T-cell (primary cell): ENCODE measurements at regions not wholly inside any gene's neighbourhood (a gene's known extent, or its start where the extent isn't known, plus 50 kb on each side); places are given as distances from the start of the nearest gene placed in this dataset.
A peak's percentile ranks its signal among the peaks of the same experiment; 100 is the strongest.

Experiments used
- ATAC-seq, 4 experiments: fragments of 200-7000 bp in 3 of 4; fragments of 150-1000 bp in 1 of 4; cut with Tn5 transposase; replicated peaks in 1 of 4; 1 replicate in 3 of 4; 2 replicates in 1 of 4; pipeline ENCODE4 v1.10.0; 2021; ENCODE audit warnings: moderate library complexity in 3 of 4, mild to moderate bottlenecking in 2 of 4, moderate number of reproducible peaks in 1 of 4
- CTCF ChIA-PET, 2 donors: fragments of 300-600 bp; sonication (Branson Sonifier 250); formaldehyde crosslinking; loops; one replicate each; lab custom pipeline; 2022; ENCODE audit warnings: antibody characterized with exemption in 2 of 2; lab: Charles Lee
- POLR2A ChIA-PET, 2 donors: fragments of 300-600 bp; sonication (Branson Sonifier 250); formaldehyde crosslinking; loops; one replicate each; lab custom pipeline; 2022; ENCODE audit warnings: antibody characterized with exemption in 2 of 2; lab: Charles Lee
- DNase-seq, 35 experiments: peaks; one replicate each; pipeline versions ENCODE4 v3.0.0 to v3.0.0-alpha.2; 2013 to 2023
- H3K27ac ChIP-seq: one replicate; pipeline ENCODE4 v1.5.1; 2013; ENCODE audit warnings: low read length
- H3K27me3 ChIP-seq, 2 experiments: replicated peaks in 1 of 2; 1 replicate in 1 of 2; 2 replicates in 1 of 2; pipeline versions ENCODE4 v1.6.1 to v1.7.0; 2013; ENCODE audit warnings: low read length in 1 of 2, mixed read lengths in 1 of 2; ENCODE audit not compliant: control insufficient read depth in 2 of 2, insufficient read depth in 2 of 2; ENCODE audit errors: extremely low read depth in 1 of 2
- H3K36me3 ChIP-seq, 2 donors: 1 replicate in 1 of 2; 2 replicates in 1 of 2; pipeline versions ENCODE4 v1.6.1 to v1.7.0; 2013; ENCODE audit warnings: low read length in 1 of 2; ENCODE audit not compliant: control insufficient read depth in 2 of 2, insufficient read depth in 1 of 2; ENCODE audit errors: extremely low read depth in 1 of 2
- H3K4me1 ChIP-seq, 2 experiments: 1 replicate in 1 of 2; 2 replicates in 1 of 2; pipeline versions ENCODE4 v1.6.1 to v1.7.0; 2013; ENCODE audit warnings: low read length in 2 of 2, mixed read lengths in 1 of 2; ENCODE audit not compliant: insufficient read depth in 2 of 2, control insufficient read depth in 1 of 2; ENCODE audit errors: extremely low read depth in 1 of 2
- H3K4me3 ChIP-seq, 2 donors: 1 replicate in 1 of 2; 2 replicates in 1 of 2; pipeline versions ENCODE4 v1.5.1 to v1.7.0; 2013; ENCODE audit warnings: mild to moderate bottlenecking in 2 of 2, low read length in 1 of 2, moderate library complexity in 1 of 2; ENCODE audit not compliant: control insufficient read depth in 1 of 2; ENCODE audit errors: extremely low read depth in 1 of 2
- H3K9me3 ChIP-seq: 2 replicates; pipeline ENCODE4 v1.7.0; 2013
- H3K27ac Mint-ChIP-seq, 2 donors: one replicate each; pipeline ENCODE4 v1.8.0; 2020 to 2021; ENCODE audit warnings: mild to moderate bottlenecking in 2 of 2, mixed read lengths in 2 of 2
- H3K27me3 Mint-ChIP-seq, 2 donors: one replicate each; pipeline ENCODE4 v1.8.0; 2021 to 2022; ENCODE audit warnings: mixed read lengths in 2 of 2
- H3K36me3 Mint-ChIP-seq: one replicate; pipeline ENCODE4 v1.8.0; 2021; ENCODE audit warnings: mixed read lengths
- H3K4me1 Mint-ChIP-seq, 3 donors: one replicate each; pipeline ENCODE4 v1.8.0; 2020 to 2022; ENCODE audit warnings: mixed read lengths in 3 of 3, mild to moderate bottlenecking in 1 of 3
- H3K4me3 Mint-ChIP-seq, 3 donors: one replicate each; pipeline ENCODE4 v1.8.0; 2020 to 2022; ENCODE audit warnings: mild to moderate bottlenecking in 3 of 3, mixed read lengths in 3 of 3, moderate library complexity in 3 of 3
- H3K9me3 Mint-ChIP-seq, 3 donors: one replicate each; pipeline ENCODE4 v1.8.0; 2020 to 2022; ENCODE audit warnings: mixed read lengths in 3 of 3
- WGBS: methylation state at CpG from one replicate; pipeline ENCODE4 v1.1.5; 2013; ENCODE audit warnings: missing lambda C conversion rate; ENCODE audit not compliant: insufficient coverage; 5-methylcytosine and 5-hydroxymethylcytosine counted together

- Histone ChIP-seq H3K36me3 (no peaks in the 10 kb centered on the region), H3K4me1 (no peaks in the 10 kb centered on the region), H3K9me3 (no peaks in the 10 kb centered on the region), H3K27me3 (peaks cover 0 to 9% of the 10 kb centered on the region in 2 experiments), H3K27ac (no peak overlapping the region), H3K4me3 (no peak overlapping the region)
- 60% methylated on average over 1 of the region's 2 CpGs for WGBS
- CTCF ChIA-PET: no interaction called here
- H3K4me3 Mint-ChIP-seq: no peak overlapping the region
- peaks cover 18 to 23% of the 10 kb centered on the region in 2 donors for H3K27me3 Mint-ChIP-seq
- no peaks in the 10 kb centered on the region for H3K4me1 Mint-ChIP-seq
- no peaks in the 10 kb centered on the region for H3K36me3 Mint-ChIP-seq
- POLR2A ChIA-PET: no interaction called here
- H3K27ac Mint-ChIP-seq: no peak overlapping the region
- ATAC-seq (no peak), DNase-seq (no peak)
- H3K9me3 Mint-ChIP-seq: no peaks in the 10 kb centered on the region
Measured at GRCh38 chr18:25962919-25963318, 127.5 kb downstream of the SS18 start.

- H3K4me1 Mint-ChIP-seq: no peaks in the 10 kb centered on the region
- Histone ChIP-seq H3K27me3 (peaks cover 0 to 9% of the 10 kb centered on the region in 2 experiments), H3K4me1 (no peaks in the 10 kb centered on the region), H3K9me3 (no peaks in the 10 kb centered on the region), H3K4me3 (no peak overlapping the region), H3K36me3 (no peaks in the 10 kb centered on the region), H3K27ac (no peak overlapping the region)
- ChIA-PET POLR2A (no interaction called here), CTCF (no interaction called here)
- H3K36me3 Mint-ChIP-seq: no peaks in the 10 kb centered on the region
- H3K9me3 Mint-ChIP-seq: no peaks in the 10 kb centered on the region
- DNase-seq (no peak), ATAC-seq (no peak)
- H3K27ac Mint-ChIP-seq: no peak overlapping the region
- WGBS: 84% methylated on average over 4 of the region's 4 CpGs
- H3K4me3 Mint-ChIP-seq: no peak overlapping the region
- H3K27me3 Mint-ChIP-seq: peaks cover 17 to 18% of the 10 kb centered on the region in 2 donors
Measured at GRCh38 chr18:25962176-25962575, 128.2 kb downstream of the SS18 start.

GRCh38 chr18:25957017-25957416 lies 133.4 kb downstream of the SS18 start:
- H3K27me3 ChIP-seq: peaks cover 0 to 3% of the 10 kb centered on the region in 2 experiments
- H3K36me3 ChIP-seq: no peaks in the 10 kb centered on the region
- CTCF ChIA-PET: no interaction called here
- Mint-ChIP-seq H3K27ac (no peak overlapping the region), H3K4me1 (peaks cover 15% of the 10 kb centered on the region in 3 donors), H3K36me3 (no peaks in the 10 kb centered on the region), H3K27me3 (peaks cover 0 to 7% of the 10 kb centered on the region in 2 donors), H3K4me3 (no peak overlapping the region), H3K9me3 (no peaks in the 10 kb centered on the region)
- ATAC-seq (no peak), DNase-seq (no peak)
- POLR2A ChIA-PET: no interaction called here
- 88% methylated on average over 2 of the region's 4 CpGs for WGBS
- no peaks in the 10 kb centered on the region for H3K9me3 ChIP-seq
- H3K4me3 ChIP-seq: no peak overlapping the region
- peaks cover 0 to 5% of the 10 kb centered on the region in 2 experiments for H3K4me1 ChIP-seq
- no peak overlapping the region for H3K27ac ChIP-seq

- H3K4me3 Mint-ChIP-seq: peak overlapping the region in 2 of 3 donors; percentile 30 to 69
- Histone ChIP-seq H3K27ac (no peak overlapping the region), H3K4me1 (peaks cover 0 to 5% of the 10 kb centered on the region in 2 experiments), H3K9me3 (no peaks in the 10 kb centered on the region), H3K4me3 (no peak overlapping the region), H3K27me3 (no peaks in the 10 kb centered on the region), H3K36me3 (no peaks in the 10 kb centered on the region)
- ChIA-PET POLR2A (interaction anchor here (0.6 to 0.7 kb wide), 2 partner anchors 35 to 403 kb away, joined by 6 to 7 read pairs; no protein-coding TSS in a partner anchor), CTCF (no interaction called here)
- DNase-seq (no peak), ATAC-seq (no peak)
- no peaks in the 10 kb centered on the region for H3K36me3 Mint-ChIP-seq
- H3K27ac Mint-ChIP-seq: peak overlapping the region in 1 of 2 donors; percentile 73
- H3K27me3 Mint-ChIP-seq: peaks cover 0 to 5% of the 10 kb centered on the region in 2 donors
- peaks cover 0 to 6% (median 0%) of the 10 kb centered on the region in 3 donors for H3K9me3 Mint-ChIP-seq
- 100% methylated on average over 2 of the region's 4 CpGs for WGBS
- H3K4me1 Mint-ChIP-seq: peaks cover 15% of the 10 kb centered on the region in 3 donors
Measured at GRCh38 chr18:25953111-25953510, 137.3 kb downstream of the SS18 start.

GRCh38 chr18:25950321-25950720 lies 140.1 kb downstream of the SS18 start:
- H3K4me3 Mint-ChIP-seq: no peak overlapping the region
- no peaks in the 10 kb centered on the region for H3K36me3 Mint-ChIP-seq
- Histone ChIP-seq H3K9me3 (no peaks in the 10 kb centered on the region), H3K36me3 (no peaks in the 10 kb centered on the region), H3K4me3 (no peak overlapping the region), H3K4me1 (peaks cover 0 to 5% of the 10 kb centered on the region in 2 experiments), H3K27me3 (no peaks in the 10 kb centered on the region), H3K27ac (no peak overlapping the region)
- peaks cover 0 to 6% (median 0%) of the 10 kb centered on the region in 3 donors for H3K9me3 Mint-ChIP-seq
- peaks cover 15% of the 10 kb centered on the region in 3 donors for H3K4me1 Mint-ChIP-seq
- ChIA-PET CTCF (no interaction called here), POLR2A (no interaction called here)
- peaks cover 1 to 8% of the 10 kb centered on the region in 2 donors for H3K27me3 Mint-ChIP-seq
- no peak for DNase-seq
- no CpG with 5 or more reads among the region's 2 CpGs for WGBS
- peak overlapping the region in 1 of 2 donors; percentile 2 for H3K27ac Mint-ChIP-seq
- no peak for ATAC-seq

- H3K36me3 ChIP-seq: no peaks in the 10 kb centered on the region
- ATAC-seq: no peak
- no peaks in the 10 kb centered on the region for H3K36me3 Mint-ChIP-seq
- ChIA-PET POLR2A (interaction anchor here in 1 of 2 donors (0.9 kb wide), 1 partner anchor 8 kb away, joined by 9 read pairs; no protein-coding TSS in a partner anchor), CTCF (no interaction called here)
- DNase-seq: no peak
- H3K9me3 Mint-ChIP-seq: peaks cover 0 to 4% (median 0%) of the 10 kb centered on the region in 3 donors
- no peaks in the 10 kb centered on the region for H3K27me3 ChIP-seq
- peaks cover 1 to 9% of the 10 kb centered on the region in 2 donors for H3K27me3 Mint-ChIP-seq
- no peaks in the 10 kb centered on the region for H3K4me1 Mint-ChIP-seq
- no peak overlapping the region for H3K4me3 ChIP-seq
- H3K27ac ChIP-seq: no peak overlapping the region
- no peaks in the 10 kb centered on the region for H3K4me1 ChIP-seq
- no peak overlapping the region for H3K27ac Mint-ChIP-seq
- 38% methylated on average over 1 of the region's 1 CpG for WGBS
- no peaks in the 10 kb centered on the region for H3K9me3 ChIP-seq
- no peak overlapping the region for H3K4me3 Mint-ChIP-seq
Measured at GRCh38 chr18:25946540-25946939, 143.9 kb downstream of the SS18 start.
